Esophagus (tissue), 2 donors: ENCODE measurements at regions not wholly inside any gene's neighbourhood (a gene's known extent, or its start where the extent isn't known, plus 50 kb on each side); places are given as distances from the start of the nearest gene placed in this dataset.

Experiments used
- H3K27ac ChIP-seq, 2 donors: one replicate each; pipeline ENCODE4 v1.5.1; 2013; ENCODE audit warnings: low read depth in 2 of 2, mild to moderate bottlenecking in 2 of 2, inconsistent platforms in 1 of 2, low read length in 1 of 2, moderate library complexity in 1 of 2
- H3K27me3 ChIP-seq, 2 donors: one replicate each; pipeline ENCODE4 v1.6.1; 2013; ENCODE audit warnings: low read length in 2 of 2, control low read depth in 1 of 2, mild to moderate bottlenecking in 1 of 2; ENCODE audit not compliant: insufficient read depth in 2 of 2, control insufficient read depth in 1 of 2
- H3K36me3 ChIP-seq, 2 donors: one replicate each; pipeline ENCODE4 v1.6.1; 2013; ENCODE audit warnings: low read length in 1 of 2; ENCODE audit not compliant: control insufficient read depth in 2 of 2, insufficient read depth in 2 of 2
- H3K4me1 ChIP-seq, 2 donors: one replicate each; pipeline ENCODE4 v1.6.1; 2013; ENCODE audit warnings: low read length in 1 of 2; ENCODE audit not compliant: control insufficient read depth in 2 of 2, insufficient read depth in 2 of 2
- H3K4me3 ChIP-seq, 2 donors: one replicate each; pipeline ENCODE4 v1.5.1; 2013; ENCODE audit warnings: low read length in 2 of 2, mild to moderate bottlenecking in 2 of 2, low read depth in 1 of 2, moderate library complexity in 1 of 2
- H3K9me3 ChIP-seq, 2 donors: one replicate each; pipeline ENCODE4 v1.6.1; 2013; ENCODE audit warnings: mild to moderate bottlenecking in 2 of 2, low read depth in 1 of 2, low read length in 1 of 2, moderate library complexity in 1 of 2; ENCODE audit not compliant: control insufficient read depth in 2 of 2, insufficient read depth in 1 of 2
- WGBS, 2 donors: extraction: QIAGEN DNeasy Blood & Tissue Kit; methylation state at CpG; one replicate each; pipeline ENCODE4 v1.1.7; 2013; 5-methylcytosine and 5-hydroxymethylcytosine counted together
- donor health status: healthy with polysubstance abuse.
- donor health status: Bipolar disorder and iron deficiency.

DNA sequence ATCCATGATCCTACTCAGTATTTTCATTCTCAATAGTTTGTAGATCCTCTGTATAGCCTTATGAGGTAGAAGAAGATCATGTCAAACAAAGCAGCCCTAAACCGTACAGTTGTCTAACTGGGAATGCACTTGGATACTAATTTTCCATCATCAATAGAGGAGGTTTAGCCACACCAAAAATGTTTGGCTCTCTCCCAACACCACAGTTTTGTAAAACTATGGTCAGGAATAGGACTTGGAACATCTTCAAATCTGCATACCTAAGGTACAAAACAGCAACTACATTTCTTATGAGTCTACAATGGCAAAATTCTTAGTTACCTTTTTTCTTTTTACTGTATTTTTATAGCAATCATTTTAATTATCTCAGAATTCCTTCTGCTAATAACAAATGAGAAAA lies 1001.6 kb downstream of the ROBO2 start:
- Histone ChIP-seq H3K4me3 (no peak overlapping the region), H3K4me1 (no peaks in the 10 kb centered on the region), H3K9me3 (no peaks in the 10 kb centered on the region), H3K36me3 (no peaks in the 10 kb centered on the region), H3K27me3 (no peaks in the 10 kb centered on the region), H3K27ac (no peak overlapping the region)
- WGBS, 2 donors: 38 to 55% methylated on average over 1 of the region's 1 CpG

DNA sequence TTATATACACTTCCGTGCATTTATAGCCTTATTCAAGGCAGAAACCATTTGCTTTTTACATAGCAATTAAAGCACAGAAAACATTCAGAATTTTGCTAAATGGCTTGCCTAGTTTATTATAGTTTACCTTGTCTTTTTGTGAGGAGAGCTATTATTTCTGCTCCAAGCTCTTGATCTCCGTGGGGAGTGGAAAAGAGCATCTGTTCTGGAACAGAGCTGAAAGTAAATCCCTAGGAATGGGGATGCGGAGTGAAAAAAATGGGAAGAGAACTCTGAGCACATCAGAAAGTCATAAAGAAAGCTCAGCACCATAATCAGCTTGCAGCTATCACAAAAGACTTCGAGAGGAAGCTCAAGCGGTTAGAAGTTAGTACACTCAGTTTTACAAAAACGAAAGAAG lies 1006.7 kb downstream of the ROBO2 start:
- Histone ChIP-seq H3K36me3 (no peaks in the 10 kb centered on the region), H3K4me3 (no peak overlapping the region), H3K4me1 (no peaks in the 10 kb centered on the region), H3K9me3 (no peaks in the 10 kb centered on the region), H3K27me3 (no peaks in the 10 kb centered on the region), H3K27ac (no peak overlapping the region)
- WGBS, 2 donors: 89 to 91% methylated on average over 6 of the region's 6 CpGs

DNA sequence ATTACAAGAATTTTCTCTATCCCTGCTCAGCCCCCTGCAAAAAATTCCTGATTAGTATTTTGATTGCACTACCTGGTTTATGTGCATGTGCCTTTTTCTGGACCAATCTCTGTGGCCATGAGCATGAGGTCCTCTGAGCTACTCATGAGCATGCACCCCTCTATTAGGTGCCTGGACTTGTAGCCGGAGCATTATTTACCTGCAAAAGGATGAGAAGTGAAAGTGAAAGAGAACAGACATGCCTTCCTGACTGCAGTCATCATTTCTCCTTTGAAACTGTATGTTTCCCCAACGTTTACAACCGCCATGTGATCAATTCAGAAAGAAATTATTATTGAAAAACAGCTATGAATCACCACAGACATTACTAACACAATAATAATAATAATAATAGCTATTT lies 1008.8 kb downstream of the ROBO2 start:
- H3K4me3 ChIP-seq: no peak overlapping the region
- no peaks in the 10 kb centered on the region for H3K36me3 ChIP-seq
- no peak overlapping the region for H3K27ac ChIP-seq
- no peaks in the 10 kb centered on the region for H3K27me3 ChIP-seq
- 29 to 41% methylated on average over 3 of the region's 3 CpGs for WGBS, 2 donors
- H3K4me1 ChIP-seq: no peaks in the 10 kb centered on the region
- H3K9me3 ChIP-seq: no peaks in the 10 kb centered on the region

DNA sequence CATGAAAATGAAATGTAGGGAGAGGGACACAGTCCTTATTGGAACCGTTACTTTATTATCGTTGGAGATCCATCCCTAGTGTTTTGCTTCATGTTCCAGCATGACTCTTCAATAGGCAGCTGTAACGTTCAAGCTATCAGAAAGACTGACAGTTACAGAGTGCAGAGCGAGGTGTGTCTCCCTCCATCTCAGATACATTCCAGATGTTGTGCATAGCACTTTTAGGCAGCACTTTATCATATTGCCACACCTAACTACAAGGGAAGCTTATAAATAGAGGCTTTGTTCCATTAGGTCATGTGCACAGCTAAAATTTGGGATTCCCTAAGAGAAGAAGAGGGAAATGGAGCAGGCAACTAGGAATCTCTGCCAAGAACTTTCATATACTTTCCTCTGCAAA lies 1009.6 kb downstream of the ROBO2 start:
- Histone ChIP-seq H3K27ac (no peak overlapping the region), H3K9me3 (no peaks in the 10 kb centered on the region), H3K4me3 (no peak overlapping the region), H3K4me1 (no peaks in the 10 kb centered on the region), H3K27me3 (no peaks in the 10 kb centered on the region), H3K36me3 (no peaks in the 10 kb centered on the region)
- WGBS, 2 donors: 53 to 57% methylated on average over 4 of the region's 4 CpGs

DNA sequence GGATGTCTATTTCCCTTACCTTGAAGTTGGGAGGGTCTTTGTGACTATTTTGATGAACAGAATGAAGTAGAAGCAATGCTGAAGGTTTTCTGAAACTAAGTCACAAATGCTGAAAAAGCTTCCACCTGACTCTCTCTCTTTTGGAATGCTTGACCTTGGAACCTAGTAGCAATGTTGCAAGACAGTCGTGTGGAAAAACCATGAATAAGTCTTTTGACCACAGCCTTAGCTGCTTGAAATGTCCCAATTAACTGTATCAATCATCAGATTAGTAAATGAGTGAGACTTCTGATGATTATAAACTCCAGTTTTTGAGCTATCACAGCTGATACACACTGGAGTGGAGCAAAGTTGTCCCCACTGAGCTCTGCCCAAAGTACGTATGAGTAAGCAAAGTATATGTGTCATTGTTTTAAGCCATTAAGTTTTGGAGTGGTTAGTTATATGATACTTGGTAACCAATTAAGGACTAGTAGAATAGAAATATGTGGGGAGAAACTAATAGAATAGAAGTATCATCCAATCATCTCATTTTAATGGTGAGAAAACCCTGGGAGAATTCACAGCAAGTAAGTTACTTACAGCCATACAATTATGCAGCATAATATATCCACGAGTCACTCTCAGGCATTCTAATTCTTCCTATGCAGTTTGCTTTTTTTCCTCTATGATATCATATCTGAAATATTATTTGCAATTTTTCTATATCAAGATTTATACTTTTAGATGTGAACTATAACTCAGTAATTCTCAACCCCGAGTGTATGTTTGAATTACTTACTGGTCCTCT lies 1010.6 kb downstream of the ROBO2 start:
- Histone ChIP-seq H3K27me3 (no peaks in the 10 kb centered on the region), H3K4me3 (no peak overlapping the region), H3K27ac (no peak overlapping the region), H3K36me3 (no peaks in the 10 kb centered on the region), H3K4me1 (no peaks in the 10 kb centered on the region), H3K9me3 (no peaks in the 10 kb centered on the region)
- 85 to 87% methylated on average over 4 of the region's 4 CpGs for WGBS, 2 donors

DNA sequence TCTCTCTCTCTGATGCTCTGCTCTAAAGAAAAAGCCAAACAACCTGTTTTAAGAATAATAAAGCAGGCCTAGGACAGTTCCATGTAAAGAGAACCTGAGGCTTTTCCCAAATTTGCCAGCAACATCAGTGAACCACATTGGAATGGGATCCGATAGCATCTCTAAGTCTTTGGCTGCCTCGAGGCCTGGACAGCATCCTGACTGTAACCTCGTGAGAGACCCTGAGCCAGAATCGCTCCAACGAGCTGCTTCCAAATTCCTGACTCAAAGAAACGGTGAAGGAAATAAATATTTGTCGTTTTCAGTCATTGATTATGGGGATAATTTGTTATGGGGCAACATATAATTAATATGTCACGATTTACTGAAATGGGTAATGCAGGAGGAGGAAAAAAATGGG lies 1012.8 kb downstream of the ROBO2 start:
- H3K4me3 ChIP-seq: no peak overlapping the region
- H3K27me3 ChIP-seq: no peaks in the 10 kb centered on the region
- no peaks in the 10 kb centered on the region for H3K4me1 ChIP-seq
- WGBS, 2 donors: 80 to 87% methylated on average over 8 of the region's 8 CpGs
- H3K27ac ChIP-seq: no peak overlapping the region
- no peaks in the 10 kb centered on the region for H3K9me3 ChIP-seq
- no peaks in the 10 kb centered on the region for H3K36me3 ChIP-seq

DNA sequence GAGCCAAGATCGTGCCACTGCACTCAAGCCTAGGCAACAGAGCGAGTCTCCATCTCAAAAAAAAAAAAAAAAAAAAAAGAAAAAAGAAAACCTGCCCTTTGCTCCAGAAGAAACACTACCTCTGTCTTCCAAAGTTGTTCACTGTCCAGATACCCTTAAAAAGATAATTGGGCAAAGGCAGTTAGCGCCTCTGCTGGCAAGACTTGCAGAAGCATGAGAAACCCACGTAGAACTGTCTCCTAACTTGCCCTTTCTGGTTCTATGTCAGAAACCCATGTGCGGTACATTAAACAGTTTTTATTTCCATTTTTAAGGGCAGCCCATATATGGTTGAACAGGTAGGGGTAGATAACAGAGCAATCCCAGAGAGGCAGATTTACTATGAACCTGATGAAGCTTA lies 1026.4 kb downstream of the ROBO2 start:
- Histone ChIP-seq H3K27ac (no peak overlapping the region), H3K36me3 (no peaks in the 10 kb centered on the region), H3K4me3 (no peak overlapping the region), H3K27me3 (no peaks in the 10 kb centered on the region), H3K9me3 (no peaks in the 10 kb centered on the region), H3K4me1 (no peaks in the 10 kb centered on the region)
- 90 to 93% methylated on average over 5 of the region's 5 CpGs for WGBS, 2 donors

DNA sequence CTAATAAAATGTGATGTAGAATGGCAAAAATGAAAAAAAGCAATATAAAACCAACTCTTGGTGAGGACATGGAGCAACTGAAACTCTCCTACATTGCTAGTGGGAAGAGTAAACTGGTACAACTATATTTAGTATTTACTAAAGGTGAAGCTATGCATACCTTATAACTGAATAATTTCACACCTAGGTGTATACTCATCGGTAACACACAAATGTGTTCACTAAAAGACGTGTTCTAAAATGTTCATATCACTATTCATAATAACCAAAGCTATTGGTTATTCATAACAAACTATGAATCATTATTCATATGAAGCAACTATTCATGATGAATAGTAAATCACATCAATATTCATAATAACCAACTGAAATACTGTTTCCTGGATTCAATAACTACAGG lies 1030.3 kb downstream of the ROBO2 start:
- Histone ChIP-seq H3K4me1 (no peaks in the 10 kb centered on the region), H3K27me3 (no peaks in the 10 kb centered on the region), H3K4me3 (no peak overlapping the region), H3K36me3 (no peaks in the 10 kb centered on the region), H3K27ac (no peak overlapping the region), H3K9me3 (no peaks in the 10 kb centered on the region)
- 78 to 79% methylated on average over 2 of the region's 2 CpGs for WGBS, 2 donors

DNA sequence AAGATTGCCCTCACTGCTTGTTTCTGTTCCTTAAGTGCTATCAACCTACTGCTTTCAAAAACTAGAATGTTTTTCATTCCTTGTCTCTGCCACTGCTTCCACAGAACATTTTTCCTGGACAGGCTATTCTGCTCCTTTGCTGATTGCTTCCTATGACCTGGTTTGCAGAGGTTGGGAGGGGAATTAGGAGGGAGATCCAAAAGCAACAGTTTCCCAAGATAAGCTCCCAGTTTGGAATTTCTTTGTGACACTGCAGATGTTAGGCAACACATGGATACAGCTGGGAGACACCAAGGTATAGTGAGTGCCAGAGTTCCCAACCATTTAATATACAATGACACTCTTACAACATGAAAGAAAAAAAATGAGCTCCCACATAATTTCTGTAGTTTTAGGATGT lies 1036.5 kb downstream of the ROBO2 start:
- Histone ChIP-seq H3K4me3 (no peak overlapping the region), H3K27me3 (no peaks in the 10 kb centered on the region), H3K36me3 (no peaks in the 10 kb centered on the region), H3K4me1 (no peaks in the 10 kb centered on the region), H3K27ac (no peak overlapping the region), H3K9me3 (no peaks in the 10 kb centered on the region)

DNA sequence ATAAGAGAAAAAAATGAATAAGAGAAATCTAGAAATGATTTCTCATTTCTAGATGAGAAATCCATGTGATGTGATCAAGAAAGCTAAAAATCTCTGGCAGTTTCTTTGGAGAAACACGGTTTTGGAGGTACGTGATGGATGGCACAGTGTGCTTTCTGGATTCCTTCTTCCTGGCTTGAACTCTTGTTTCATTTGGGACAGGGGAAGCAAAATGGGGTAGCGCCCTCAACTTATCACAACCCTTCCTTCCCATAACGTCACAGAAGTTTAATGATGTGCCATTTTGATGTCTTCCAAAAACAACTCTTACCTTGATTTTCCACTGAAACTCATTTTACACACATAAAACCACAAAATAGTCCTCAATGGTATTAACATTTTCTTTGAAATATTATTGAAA lies 1037.3 kb downstream of the ROBO2 start:
- Histone ChIP-seq H3K9me3 (no peaks in the 10 kb centered on the region), H3K4me1 (no peaks in the 10 kb centered on the region), H3K36me3 (no peaks in the 10 kb centered on the region), H3K4me3 (no peak overlapping the region), H3K27ac (no peak overlapping the region), H3K27me3 (no peaks in the 10 kb centered on the region)
- 83 to 88% methylated on average over 4 of the region's 4 CpGs for WGBS, 2 donors
